ENCODE measurements at regions not wholly inside any gene's neighbourhood (a gene's known extent, or its start where the extent isn't known, plus 50 kb on each side); places are given as distances from the start of the nearest gene placed in this dataset.

- no peak for TF ChIP-seq CTCF (IDR thresholded peaks at IDR 0.05; ENCODE audit: poor library complexity, severe bottlenecking)
- Histone ChIP-seq H3K4me3 (ENCODE audit: severe bottlenecking) (no peak overlapping the region), H3K36me3 (ENCODE audit: low read depth) (no peaks in the 10 kb centered on the region), H3K27me3 (ENCODE audit: insufficient read depth, poor library complexity, severe bottlenecking) (no peaks in the 10 kb centered on the region), H3K27ac (ENCODE audit: poor library complexity, severe bottlenecking) (no peak overlapping the region), H3K9me3 (ENCODE audit: severe bottlenecking) (no peaks in the 10 kb centered on the region), H3K4me1 (ENCODE audit: insufficient read depth, poor library complexity, severe bottlenecking) (no peaks in the 10 kb centered on the region)
- ATAC-seq (ENCODE audit: low read depth) (no peak), DNase-seq (ENCODE audit: low spot score) (no peak)
These were observed 760.4 kb downstream of the NTRK3 start for GRCh38 chr15:87496109-87496508.

GRCh38 chr15:87493803-87494202, 762.7 kb downstream of the NTRK3 start:
- no peak overlapping the region for H3K27ac ChIP-seq (ENCODE audit: poor library complexity, severe bottlenecking)
- no peak overlapping the region for H3K4me3 ChIP-seq (ENCODE audit: severe bottlenecking)
- no peak for TF ChIP-seq CTCF (IDR thresholded peaks at IDR 0.05; ENCODE audit: poor library complexity, severe bottlenecking)

GRCh38 chr15:87492321-87492720, 764.2 kb downstream of the NTRK3 start:
- Histone ChIP-seq H3K27me3 (ENCODE audit: insufficient read depth, poor library complexity, severe bottlenecking) (no peaks in the 10 kb centered on the region), H3K36me3 (ENCODE audit: low read depth) (no peaks in the 10 kb centered on the region), H3K4me3 (ENCODE audit: severe bottlenecking) (no peak overlapping the region), H3K4me1 (ENCODE audit: insufficient read depth, poor library complexity, severe bottlenecking) (no peaks in the 10 kb centered on the region), H3K27ac (ENCODE audit: poor library complexity, severe bottlenecking) (no peak overlapping the region), H3K9me3 (ENCODE audit: severe bottlenecking) (no peaks in the 10 kb centered on the region)
- ATAC-seq (ENCODE audit: low read depth) = no peak
- no peak for DNase-seq (ENCODE audit: low spot score)
- TF ChIP-seq CTCF (IDR thresholded peaks at IDR 0.05; ENCODE audit: poor library complexity, severe bottlenecking) = no peak

More at GRCh38 chr15:87493803-87494202, 762.7 kb downstream of the NTRK3 start:
- H3K9me3 ChIP-seq (ENCODE audit: severe bottlenecking) = no peaks in the 10 kb centered on the region
- ATAC-seq (ENCODE audit: low read depth) = peak; percentile 40; the same call in 1 of the 3 replicates
- DNase-seq (ENCODE audit: low spot score) = no peak
- H3K4me1 ChIP-seq (ENCODE audit: insufficient read depth, poor library complexity, severe bottlenecking) = no peaks in the 10 kb centered on the region
- no peaks in the 10 kb centered on the region for H3K36me3 ChIP-seq (ENCODE audit: low read depth)
- no peaks in the 10 kb centered on the region for H3K27me3 ChIP-seq (ENCODE audit: insufficient read depth, poor library complexity, severe bottlenecking)

- Histone ChIP-seq H3K36me3 (ENCODE audit: low read depth) (no peaks in the 10 kb centered on the region), H3K9me3 (ENCODE audit: severe bottlenecking) (no peaks in the 10 kb centered on the region), H3K27me3 (ENCODE audit: insufficient read depth, poor library complexity, severe bottlenecking) (no peaks in the 10 kb centered on the region), H3K4me3 (ENCODE audit: severe bottlenecking) (no peak overlapping the region), H3K27ac (ENCODE audit: poor library complexity, severe bottlenecking) (no peak overlapping the region), H3K4me1 (ENCODE audit: insufficient read depth, poor library complexity, severe bottlenecking) (no peaks in the 10 kb centered on the region)
- ATAC-seq (ENCODE audit: low read depth) (no peak), DNase-seq (ENCODE audit: low spot score) (no peak)
- TF ChIP-seq CTCF (IDR thresholded peaks at IDR 0.05; ENCODE audit: poor library complexity, severe bottlenecking) = no peak
These were observed 765.9 kb downstream of the NTRK3 start for GRCh38 chr15:87490666-87491065.

GRCh38 chr15:87489902-87490665, 766.5 kb downstream of the NTRK3 start:
- Histone ChIP-seq H3K4me3 (ENCODE audit: severe bottlenecking) (no peak overlapping the region), H3K36me3 (ENCODE audit: low read depth) (no peaks in the 10 kb centered on the region), H3K27me3 (ENCODE audit: insufficient read depth, poor library complexity, severe bottlenecking) (no peaks in the 10 kb centered on the region), H3K9me3 (ENCODE audit: severe bottlenecking) (no peaks in the 10 kb centered on the region), H3K27ac (ENCODE audit: poor library complexity, severe bottlenecking) (no peak overlapping the region), H3K4me1 (ENCODE audit: insufficient read depth, poor library complexity, severe bottlenecking) (no peaks in the 10 kb centered on the region)
- DNase-seq (ENCODE audit: low spot score) (no peak), ATAC-seq (ENCODE audit: low read depth) (peak; percentile 49; the same call in 2 of the 3 replicates)
- TF ChIP-seq CTCF (IDR thresholded peaks at IDR 0.05; ENCODE audit: poor library complexity, severe bottlenecking) = peak; percentile 32

All from RWPE2 (cell line).